ENCODE measurements at regions not wholly inside any gene's neighbourhood (a gene's known extent, or its start where the extent isn't known, plus 50 kb on each side); places are given as distances from the start of the nearest gene placed in this dataset.
"Not testable (repeated sequence)": the region's sequence is repeated elsewhere in the genome, so short reads cannot be mapped to it uniquely, and the experiment has no call there.

GRCh38 chr11:56849250-56849649, 100.8 kb upstream of the OR9G4 start:
- no peaks in the 10 kb centered on the region for H3K4me1 Mint-ChIP-seq (ENCODE audit: low read depth)
- intact Hi-C loops (cut with micrococcal nuclease) = no loop called here
- no peak overlapping the region for H3K4me3 Mint-ChIP-seq (ENCODE audit: low read depth)
- no peaks in the 10 kb centered on the region for H3K36me3 Mint-ChIP-seq (ENCODE audit: low read depth)
- H3K27me3 Mint-ChIP-seq (ENCODE audit: low read depth) = no peaks in the 10 kb centered on the region
- DNase-seq (ENCODE audit: low spot score) = no peak
- no peaks in the 10 kb centered on the region for H3K9me3 Mint-ChIP-seq
- H3K27ac Mint-ChIP-seq = no peak overlapping the region

GRCh38 chr11:56848141-56848809, 99.8 kb upstream of the OR9G4 start:
- DNase-seq (ENCODE audit: low spot score) = no peak
- Mint-ChIP-seq H3K27ac (no peak overlapping the region), H3K36me3 (ENCODE audit: low read depth) (no peaks in the 10 kb centered on the region), H3K4me1 (ENCODE audit: low read depth) (no peaks in the 10 kb centered on the region), H3K4me3 (ENCODE audit: low read depth) (no peak overlapping the region), H3K9me3 (no peaks in the 10 kb centered on the region), H3K27me3 (ENCODE audit: low read depth) (no peaks in the 10 kb centered on the region)
- intact Hi-C loops (cut with micrococcal nuclease) = no loop called here

DNA sequence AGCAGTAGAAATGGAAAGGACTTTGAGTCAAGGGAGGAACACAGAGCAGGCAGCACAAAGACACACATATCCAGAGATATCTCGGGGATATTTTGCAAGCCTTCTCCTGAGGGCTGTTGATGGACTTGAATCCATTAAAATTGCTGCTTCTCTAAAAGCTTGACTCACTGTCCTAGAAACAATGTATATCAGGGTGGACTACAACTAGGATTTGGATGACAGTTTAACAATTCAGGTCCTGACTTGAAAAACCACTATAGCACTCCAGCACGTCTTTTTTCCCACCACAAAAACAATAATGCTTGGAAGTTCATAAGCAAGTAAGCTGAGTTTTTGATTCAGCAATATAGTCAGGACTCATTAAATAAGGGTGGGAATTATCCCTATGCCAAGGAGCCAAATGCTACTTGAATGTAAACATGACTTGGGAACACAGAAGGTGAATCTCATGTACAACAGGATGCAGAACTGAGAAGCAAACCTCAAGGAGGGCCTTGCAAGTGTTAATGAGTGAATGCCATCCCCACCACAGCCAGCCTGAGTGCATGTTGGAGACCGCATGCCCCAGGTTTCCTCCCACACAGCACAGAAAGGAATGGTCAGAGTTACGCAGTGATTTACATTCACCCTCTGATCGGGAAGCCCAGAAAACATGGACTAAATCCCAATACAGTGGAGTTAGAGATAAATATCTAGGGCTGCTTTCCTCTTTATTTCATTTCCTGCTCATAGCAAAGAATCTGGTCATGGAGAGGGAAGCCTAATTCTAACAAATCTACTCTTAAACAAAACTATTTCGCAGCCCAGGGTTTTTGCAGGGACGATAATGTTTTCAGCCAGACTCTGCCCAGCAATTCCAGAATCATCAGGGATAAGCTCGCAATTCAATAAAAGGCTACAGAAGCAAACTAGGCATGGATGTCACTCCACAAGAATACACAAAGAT, 98.4 kb upstream of the OR9G4 start:
- H3K4me1 Mint-ChIP-seq (ENCODE audit: low read depth) = no peaks in the 10 kb centered on the region
- H3K36me3 Mint-ChIP-seq (ENCODE audit: low read depth) = no peaks in the 10 kb centered on the region
- no peak overlapping the region for H3K27ac Mint-ChIP-seq
- H3K27me3 Mint-ChIP-seq (ENCODE audit: low read depth) = no peaks in the 10 kb centered on the region
- intact Hi-C loops (cut with micrococcal nuclease) = no loop called here
- H3K9me3 Mint-ChIP-seq = no peaks in the 10 kb centered on the region
- DNase-seq (ENCODE audit: low spot score) = no peak
- no peak overlapping the region for H3K4me3 Mint-ChIP-seq (ENCODE audit: low read depth)

DNA sequence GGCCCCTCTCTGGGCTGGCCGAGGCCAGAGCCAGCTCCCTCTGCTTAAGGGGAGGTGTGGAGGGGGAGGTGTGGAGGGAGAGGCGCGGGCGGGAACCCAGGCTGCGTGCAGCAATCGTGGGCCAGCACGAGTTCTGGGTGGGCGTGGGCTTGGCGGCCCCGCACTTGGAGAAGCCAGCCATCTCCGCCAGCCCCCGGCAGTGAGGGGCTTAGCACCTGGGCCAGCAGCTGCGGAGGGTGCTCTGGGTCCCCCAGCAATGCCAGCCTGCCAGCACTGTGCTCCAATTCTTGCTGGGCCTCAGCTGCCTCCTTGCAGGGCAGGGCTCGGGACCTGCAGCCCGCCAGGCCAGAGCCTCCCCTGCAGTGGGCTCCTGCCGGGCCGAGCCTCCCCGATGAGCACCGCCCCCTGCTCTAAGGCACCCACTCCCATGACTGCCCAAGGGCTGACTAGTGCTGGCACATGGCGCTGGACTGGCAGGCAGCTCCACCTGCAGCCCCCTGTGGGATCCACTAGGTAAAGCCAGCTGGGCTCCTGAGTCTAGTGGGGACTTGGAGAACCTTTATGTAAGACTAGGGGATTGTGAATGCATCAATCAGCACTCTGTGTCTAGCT, 96.7 kb upstream of the OR9G4 start:
- Mint-ChIP-seq H3K36me3 (ENCODE audit: low read depth) (no peaks in the 10 kb centered on the region), H3K4me3 (ENCODE audit: low read depth) (no peak overlapping the region), H3K27me3 (ENCODE audit: low read depth) (no peaks in the 10 kb centered on the region), H3K4me1 (ENCODE audit: low read depth) (no peaks in the 10 kb centered on the region), H3K27ac (no peak overlapping the region), H3K9me3 (no peaks in the 10 kb centered on the region)
- no peak for DNase-seq (ENCODE audit: low spot score)
- intact Hi-C loops (cut with micrococcal nuclease) = no loop called here

DNA sequence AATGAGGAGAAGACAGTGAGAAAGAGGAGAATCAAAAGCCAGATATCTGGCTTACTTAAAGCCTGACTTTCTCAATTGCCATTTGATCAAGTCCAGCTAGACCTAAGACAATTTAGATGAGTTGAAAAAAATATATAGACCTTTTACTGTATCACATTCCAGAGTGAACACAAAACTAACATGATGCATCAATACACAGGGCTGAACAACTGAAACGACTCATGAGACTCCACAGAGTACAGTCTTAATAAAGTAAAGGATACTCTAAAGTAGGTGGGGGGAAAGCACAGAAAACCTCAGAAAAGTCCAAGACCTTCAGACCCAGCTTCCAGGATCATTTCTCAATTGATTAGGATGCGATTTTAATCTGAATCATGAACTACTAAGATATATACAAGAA, 95.3 kb upstream of the OR9G4 start:
- Mint-ChIP-seq H3K27me3 (ENCODE audit: low read depth) (no peaks in the 10 kb centered on the region), H3K27ac (no peak overlapping the region), H3K36me3 (ENCODE audit: low read depth) (no peaks in the 10 kb centered on the region), H3K4me3 (ENCODE audit: low read depth) (no peak overlapping the region), H3K4me1 (ENCODE audit: low read depth) (no peaks in the 10 kb centered on the region), H3K9me3 (no peaks in the 10 kb centered on the region)
- intact Hi-C loops (cut with micrococcal nuclease) = no loop called here
- DNase-seq (ENCODE audit: low spot score) = no peak

DNA sequence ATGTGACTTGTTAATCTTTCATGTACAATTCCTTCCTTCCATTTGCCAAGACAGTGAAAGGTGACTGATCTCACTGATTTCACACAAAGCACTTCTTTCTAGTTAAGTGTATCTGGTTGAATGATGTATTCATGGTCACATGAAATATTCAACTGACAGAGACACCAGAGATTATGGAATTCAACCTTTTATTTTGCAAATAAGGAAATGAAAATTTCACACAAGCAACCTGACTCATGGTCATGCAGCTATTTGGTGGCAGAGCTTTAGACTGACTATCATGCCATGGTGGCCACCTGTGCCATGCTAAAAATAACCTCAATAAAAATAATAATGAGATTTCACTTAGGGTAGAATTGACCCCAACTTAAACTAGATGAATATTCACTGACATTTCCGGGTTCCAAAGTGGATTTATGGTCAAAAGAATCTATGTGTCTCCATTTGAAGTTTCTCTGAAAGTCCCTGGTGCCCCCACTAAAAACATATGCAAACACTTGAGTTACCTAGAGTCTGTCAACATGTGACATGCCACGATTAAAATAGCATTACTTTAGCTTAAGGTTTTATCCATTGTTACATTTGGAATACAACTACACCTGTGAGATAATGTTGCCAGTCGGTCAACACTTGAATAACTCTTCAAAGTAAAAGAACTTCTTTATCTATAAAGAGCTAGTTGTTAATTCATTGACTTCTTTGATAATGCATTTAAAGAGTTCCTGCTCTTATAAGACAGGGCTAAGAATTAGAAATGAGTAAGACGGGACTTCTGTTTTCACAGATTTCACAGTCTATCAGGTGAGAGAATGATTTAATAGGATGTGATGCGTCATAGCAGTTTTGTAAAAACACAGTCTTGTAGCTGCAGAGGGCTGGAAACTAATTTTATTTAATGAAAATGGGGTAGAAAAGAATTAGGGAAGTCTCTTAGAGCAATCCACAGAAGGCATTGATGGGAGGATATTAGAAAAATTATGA, 94.6 kb upstream of the OR9G4 start:
- no peak for DNase-seq (ENCODE audit: low spot score)
- no peaks in the 10 kb centered on the region for H3K4me1 Mint-ChIP-seq (ENCODE audit: low read depth)

GRCh38 chr11:56841210-56841810, 92.8 kb upstream of the OR9G4 start:
- no peaks in the 10 kb centered on the region for H3K4me1 Mint-ChIP-seq (ENCODE audit: low read depth)
- no peak overlapping the region for H3K4me3 Mint-ChIP-seq (ENCODE audit: low read depth)
- H3K9me3 Mint-ChIP-seq = no peaks in the 10 kb centered on the region
- no peaks in the 10 kb centered on the region for H3K27me3 Mint-ChIP-seq (ENCODE audit: low read depth)
- H3K27ac Mint-ChIP-seq = no peak overlapping the region
- H3K36me3 Mint-ChIP-seq (ENCODE audit: low read depth) = no peaks in the 10 kb centered on the region
- DNase-seq (ENCODE audit: low spot score) = no peak
- intact Hi-C loops (cut with micrococcal nuclease) = loop anchor here (1.0 kb wide), 2 partner anchors 408 to 436 kb away; no protein-coding TSS in a partner anchor

More for the DNA sequence above, 94.6 kb upstream of the OR9G4 start:
- Mint-ChIP-seq H3K4me3 (ENCODE audit: low read depth) (no peak overlapping the region), H3K9me3 (no peaks in the 10 kb centered on the region), H3K36me3 (ENCODE audit: low read depth) (no peaks in the 10 kb centered on the region), H3K27ac (no peak overlapping the region), H3K27me3 (ENCODE audit: low read depth) (no peaks in the 10 kb centered on the region)
- intact Hi-C loops (cut with micrococcal nuclease) = no loop called here

- H3K4me1 Mint-ChIP-seq (ENCODE audit: low read depth); intact Hi-C loops (cut with micrococcal nuclease); DNase-seq (ENCODE audit: low spot score): not testable (repeated sequence)
Measured at GRCh38 chr11:56827357-56827756, 78.9 kb upstream of the OR9G4 start.

DNA sequence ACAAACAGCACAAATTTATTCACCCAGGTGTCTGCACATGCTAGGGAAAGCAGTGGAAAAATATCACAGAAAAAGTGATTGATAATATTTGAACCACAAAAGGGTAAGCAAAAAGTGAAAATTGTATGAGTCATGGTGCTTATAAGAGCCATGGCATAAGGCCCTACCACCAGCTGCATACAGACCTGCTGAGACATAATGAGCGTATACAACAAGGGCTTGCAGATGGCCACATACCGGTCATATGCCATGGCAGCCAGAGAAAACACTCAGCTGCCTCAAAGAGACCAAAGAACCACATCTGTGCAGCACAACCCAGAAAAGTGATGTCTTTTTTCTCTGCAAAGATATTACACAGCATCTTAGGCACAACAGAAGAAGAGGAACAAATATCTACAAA, 71.4 kb upstream of the OR9G4 start:
- no peak overlapping the region for H3K4me3 Mint-ChIP-seq (ENCODE audit: low read depth)
- H3K27me3 Mint-ChIP-seq (ENCODE audit: low read depth) = no peaks in the 10 kb centered on the region
- no peaks in the 10 kb centered on the region for H3K9me3 Mint-ChIP-seq
- no peak for DNase-seq (ENCODE audit: low spot score)
- H3K4me1 Mint-ChIP-seq (ENCODE audit: low read depth) = no peaks in the 10 kb centered on the region
- intact Hi-C loops (cut with micrococcal nuclease) = no loop called here
- H3K36me3 Mint-ChIP-seq (ENCODE audit: low read depth) = no peaks in the 10 kb centered on the region
- no peak overlapping the region for H3K27ac Mint-ChIP-seq

More at GRCh38 chr11:56827357-56827756, 78.9 kb upstream of the OR9G4 start:
- not testable (repeated sequence) for H3K27me3 Mint-ChIP-seq (ENCODE audit: low read depth); H3K4me3 Mint-ChIP-seq (ENCODE audit: low read depth); H3K27ac Mint-ChIP-seq; H3K36me3 Mint-ChIP-seq (ENCODE audit: low read depth)
- H3K9me3 Mint-ChIP-seq = peaks cover 20% of the 10 kb centered on the region

DNA sequence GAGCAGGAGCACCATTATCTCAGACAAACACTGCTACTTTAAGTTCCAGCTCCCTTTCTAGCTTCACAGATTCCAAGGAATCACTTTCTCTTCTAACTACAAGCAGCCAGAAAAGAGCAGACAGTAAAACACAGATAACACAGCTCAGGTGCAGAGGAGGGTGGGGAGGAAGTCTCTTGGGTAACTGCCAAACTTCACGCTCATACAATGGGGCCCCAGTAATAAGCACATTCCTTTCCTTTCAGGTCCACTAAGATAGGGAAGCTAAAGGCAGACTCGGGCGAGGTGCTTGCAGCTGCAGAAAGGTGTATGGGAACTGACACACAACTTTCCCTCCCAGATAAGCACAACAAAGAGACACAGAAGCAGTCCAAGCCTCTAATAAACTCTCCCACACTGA, 69.2 kb upstream of the OR9G4 start:
- no peak for DNase-seq (ENCODE audit: low spot score)
- intact Hi-C loops (cut with micrococcal nuclease) = no loop called here
- H3K27ac Mint-ChIP-seq = no peak overlapping the region
- no peak overlapping the region for H3K4me3 Mint-ChIP-seq (ENCODE audit: low read depth)
- H3K9me3 Mint-ChIP-seq = no peaks in the 10 kb centered on the region
- H3K27me3 Mint-ChIP-seq (ENCODE audit: low read depth) = no peaks in the 10 kb centered on the region
- H3K4me1 Mint-ChIP-seq (ENCODE audit: low read depth) = no peaks in the 10 kb centered on the region
- no peaks in the 10 kb centered on the region for H3K36me3 Mint-ChIP-seq (ENCODE audit: low read depth)

DNA sequence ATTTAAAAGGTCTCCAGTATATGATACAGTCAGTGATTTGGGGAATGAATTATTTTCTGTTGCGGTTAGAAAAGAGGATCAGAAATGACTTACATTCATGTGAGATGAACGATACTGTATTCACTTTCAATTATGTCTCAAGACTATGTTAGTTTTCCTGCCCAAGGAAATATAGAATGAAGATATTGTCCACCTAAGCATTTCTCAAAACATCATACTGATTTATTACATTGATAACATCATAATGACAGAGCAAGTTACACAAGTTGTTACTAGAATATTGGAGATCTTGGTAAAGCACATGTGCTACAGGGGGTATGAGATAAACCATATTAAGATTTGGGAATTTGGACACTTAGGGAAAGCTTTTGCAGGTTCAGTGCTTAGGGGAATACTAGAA, 67.8 kb upstream of the OR9G4 start:
- Mint-ChIP-seq H3K27me3 (ENCODE audit: low read depth) (no peaks in the 10 kb centered on the region), H3K9me3 (no peaks in the 10 kb centered on the region), H3K4me3 (ENCODE audit: low read depth) (no peak overlapping the region), H3K27ac (no peak overlapping the region), H3K36me3 (ENCODE audit: low read depth) (no peaks in the 10 kb centered on the region), H3K4me1 (ENCODE audit: low read depth) (no peaks in the 10 kb centered on the region)
- DNase-seq (ENCODE audit: low spot score) = no peak
- intact Hi-C loops (cut with micrococcal nuclease) = no loop called here

DNA sequence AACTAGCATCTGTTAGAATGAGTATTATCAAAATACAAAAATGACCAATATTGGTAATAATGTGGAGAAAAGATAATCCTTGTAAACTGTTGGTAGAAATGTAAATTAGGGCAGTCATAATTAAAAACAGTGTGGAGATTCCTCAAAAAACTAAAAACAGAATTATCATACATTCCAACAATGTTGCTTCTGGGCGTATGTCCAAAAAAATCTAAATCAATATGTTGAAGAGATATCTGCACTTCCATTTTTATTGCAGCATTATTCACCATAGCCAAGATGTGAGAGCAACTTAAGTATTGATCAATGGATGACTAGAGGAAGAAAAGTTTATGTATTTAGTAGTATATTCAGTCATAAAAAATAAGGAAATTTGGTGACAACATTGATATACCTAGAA, 59.8 kb upstream of the OR9G4 start:
- no peak for DNase-seq (ENCODE audit: low spot score)
- Mint-ChIP-seq H3K36me3 (ENCODE audit: low read depth) (no peaks in the 10 kb centered on the region), H3K9me3 (no peaks in the 10 kb centered on the region), H3K27ac (no peak overlapping the region), H3K4me3 (ENCODE audit: low read depth) (no peak overlapping the region), H3K4me1 (ENCODE audit: low read depth) (no peaks in the 10 kb centered on the region), H3K27me3 (ENCODE audit: low read depth) (no peaks in the 10 kb centered on the region)
- intact Hi-C loops (cut with micrococcal nuclease) = no loop called here

All from activated T-helper 2 cell treated with anti-CD3 and anti-CD28 coated beads, Interferon-gamma antibody, Interleukin-2, Interleukin-4, amounts not matched to agents 10 μg/mL and 5 μg/mL and 100 μg/mL, durations not matched to agents 14 hours and 24 hours and 36 hours (primary cell).